Caco-2 (cell line): ENCODE measurements at regions not wholly inside any gene's neighbourhood (a gene's known extent, or its start where the extent isn't known, plus 50 kb on each side); places are given as distances from the start of the nearest gene placed in this dataset.

Experiments used
- BruUV-seq: library from RNA; stranded (reverse); fragments of 400-500 nt; replicated peaks from 2 replicates; lab custom pipeline; 2021; lab: Mats Ljungman, UMichigan
- CTCF ChIA-PET: fragments of 300-600 bp; sonication (Branson Sonifier 250); formaldehyde crosslinking; loops from one replicate; lab custom pipeline; 2022; ENCODE audit warnings: antibody characterized with exemption; lab: Charles Lee
- POLR2A ChIA-PET: fragments of 300-600 bp; sonication (Branson Sonifier 250); formaldehyde crosslinking; loops from one replicate; lab custom pipeline; 2022; ENCODE audit warnings: antibody characterized with exemption; lab: Charles Lee
- DNase-seq, 2 experiments: peaks; one replicate each; pipeline versions ENCODE4 v3.0.0 to v3.0.0-alpha.2; 2020 to 2022
- H3K27me3 ChIP-seq: replicated peaks from 2 replicates; pipeline ENCODE4 v1.6.0; 2011; ENCODE audit warnings: low read length; ENCODE audit not compliant: control insufficient read depth, insufficient read depth
- H3K36me3 ChIP-seq: 2 replicates; pipeline ENCODE4 v1.5.1; 2011; ENCODE audit warnings: low read length; ENCODE audit not compliant: control insufficient read depth, insufficient read depth
- H3K4me1 ChIP-seq: fragments of 250-450 bp; sonication (Bioruptor Pico); 2 replicates; pipeline ENCODE4 v1.5.1; 2020; ENCODE audit warnings: mild to moderate bottlenecking
- H3K4me3 ChIP-seq: 2 replicates; pipeline ENCODE4 v1.5.1; 2011; ENCODE audit warnings: low read depth, mild to moderate bottlenecking, control low read depth, low read length
- H3K9me3 ChIP-seq: fragments of 250-450 bp; sonication (Bioruptor Pico); 2 replicates; pipeline ENCODE4 v1.5.1; 2020; ENCODE audit warnings: mild to moderate bottlenecking, moderate library complexity
- H3K27ac Mint-ChIP-seq: one replicate; pipeline ENCODE4 v1.8.0; 2022; ENCODE audit warnings: mixed read lengths; ENCODE audit not compliant: unreplicated experiment
- H3K27me3 Mint-ChIP-seq: one replicate; pipeline ENCODE4 v1.8.0; 2022; ENCODE audit warnings: mixed read lengths; ENCODE audit not compliant: insufficient read depth, unreplicated experiment
- H3K36me3 Mint-ChIP-seq: one replicate; pipeline ENCODE4 v1.8.0; 2022; ENCODE audit warnings: mild to moderate bottlenecking, mixed read lengths; ENCODE audit not compliant: insufficient read depth, unreplicated experiment
- H3K4me1 Mint-ChIP-seq: one replicate; pipeline ENCODE4 v1.8.0; 2022; ENCODE audit warnings: low read depth, mixed read lengths; ENCODE audit not compliant: unreplicated experiment
- H3K4me3 Mint-ChIP-seq: one replicate; pipeline ENCODE4 v1.8.0; 2022; ENCODE audit warnings: mild to moderate bottlenecking, moderate library complexity, mixed read lengths; ENCODE audit not compliant: unreplicated experiment
- H3K9me3 Mint-ChIP-seq: one replicate; pipeline ENCODE4 v1.8.0; 2022; ENCODE audit warnings: mixed read lengths; ENCODE audit not compliant: unreplicated experiment
- intact Hi-C: fragments of 100-400 bp; cut with micrococcal nuclease; formaldehyde crosslinking; loops from one replicate; pipeline ENCODE4 v1.10.0; 2022; ENCODE audit not compliant: unreplicated experiment
- TF ChIP-seq, protein P1 (sequence below), 2 experiments: fragments of 200-600 bp in 1 of 2; IDR thresholded peaks; 1 replicate in 1 of 2; 2 replicates in 1 of 2; pipeline versions ENCODE4 v1.5.1 to v1.8.0; 2011 to 2022; ENCODE audit warnings: antibody characterized with exemption in 1 of 2, control low read depth in 1 of 2, inconsistent platforms in 1 of 2, low read depth in 1 of 2, low read length in 1 of 2, mild to moderate bottlenecking in 1 of 2, moderate library complexity in 1 of 2; ENCODE audit not compliant: insufficient read depth in 1 of 2, severe bottlenecking in 1 of 2, unreplicated experiment in 1 of 2

DNA sequence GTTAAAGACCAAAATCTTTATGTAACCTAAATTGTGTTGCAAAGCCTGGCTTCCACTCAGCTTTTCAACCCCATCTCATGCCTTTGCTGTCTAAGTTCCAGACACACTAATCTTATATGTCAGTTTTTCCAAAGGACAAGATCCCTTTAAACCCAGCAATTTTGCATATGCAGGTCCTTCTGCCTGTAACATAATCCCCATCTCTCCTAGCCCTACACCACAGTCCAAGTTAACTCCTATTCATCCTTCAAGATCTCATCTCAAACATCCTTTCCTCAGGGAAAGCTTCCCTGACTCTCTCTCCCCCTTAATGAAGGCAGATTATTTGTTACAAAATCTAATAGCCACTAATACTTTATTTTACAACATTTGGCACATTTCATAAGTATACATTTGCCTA, 366.3 kb downstream of the PLPP3 start:
- no peak overlapping the region for H3K4me3 ChIP-seq
- no peak overlapping the region for H3K27ac Mint-ChIP-seq
- POLR2A ChIA-PET, result no interaction called here
- TF ChIP-seq, protein P1, sequence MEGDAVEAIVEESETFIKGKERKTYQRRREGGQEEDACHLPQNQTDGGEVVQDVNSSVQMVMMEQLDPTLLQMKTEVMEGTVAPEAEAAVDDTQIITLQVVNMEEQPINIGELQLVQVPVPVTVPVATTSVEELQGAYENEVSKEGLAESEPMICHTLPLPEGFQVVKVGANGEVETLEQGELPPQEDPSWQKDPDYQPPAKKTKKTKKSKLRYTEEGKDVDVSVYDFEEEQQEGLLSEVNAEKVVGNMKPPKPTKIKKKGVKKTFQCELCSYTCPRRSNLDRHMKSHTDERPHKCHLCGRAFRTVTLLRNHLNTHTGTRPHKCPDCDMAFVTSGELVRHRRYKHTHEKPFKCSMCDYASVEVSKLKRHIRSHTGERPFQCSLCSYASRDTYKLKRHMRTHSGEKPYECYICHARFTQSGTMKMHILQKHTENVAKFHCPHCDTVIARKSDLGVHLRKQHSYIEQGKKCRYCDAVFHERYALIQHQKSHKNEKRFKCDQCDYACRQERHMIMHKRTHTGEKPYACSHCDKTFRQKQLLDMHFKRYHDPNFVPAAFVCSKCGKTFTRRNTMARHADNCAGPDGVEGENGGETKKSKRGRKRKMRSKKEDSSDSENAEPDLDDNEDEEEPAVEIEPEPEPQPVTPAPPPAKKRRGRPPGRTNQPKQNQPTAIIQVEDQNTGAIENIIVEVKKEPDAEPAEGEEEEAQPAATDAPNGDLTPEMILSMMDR (IDR thresholded peaks at IDR 0.05; ENCODE audit: insufficient read depth in 1 of 2, low read depth in 1 of 2, low read length in 1 of 2, severe bottlenecking in 1 of 2, unreplicated experiment in 1 of 2), result no peak
- no TSS peak for BruUV-seq
- no peak overlapping the region for H3K4me3 Mint-ChIP-seq
- H3K9me3 ChIP-seq, result no peaks in the 10 kb centered on the region
- no peaks in the 10 kb centered on the region for H3K4me1 ChIP-seq
- H3K9me3 Mint-ChIP-seq, result no peaks in the 10 kb centered on the region
- H3K36me3 ChIP-seq, result no peaks in the 10 kb centered on the region
- no peaks in the 10 kb centered on the region for H3K36me3 Mint-ChIP-seq
- no peak for DNase-seq
- no peaks in the 10 kb centered on the region for H3K27me3 Mint-ChIP-seq
- H3K4me1 Mint-ChIP-seq, result no peaks in the 10 kb centered on the region
- CTCF ChIA-PET, result no interaction called here
- H3K27me3 ChIP-seq, result no peaks in the 10 kb centered on the region
- intact Hi-C loops, result no loop called here

DNA sequence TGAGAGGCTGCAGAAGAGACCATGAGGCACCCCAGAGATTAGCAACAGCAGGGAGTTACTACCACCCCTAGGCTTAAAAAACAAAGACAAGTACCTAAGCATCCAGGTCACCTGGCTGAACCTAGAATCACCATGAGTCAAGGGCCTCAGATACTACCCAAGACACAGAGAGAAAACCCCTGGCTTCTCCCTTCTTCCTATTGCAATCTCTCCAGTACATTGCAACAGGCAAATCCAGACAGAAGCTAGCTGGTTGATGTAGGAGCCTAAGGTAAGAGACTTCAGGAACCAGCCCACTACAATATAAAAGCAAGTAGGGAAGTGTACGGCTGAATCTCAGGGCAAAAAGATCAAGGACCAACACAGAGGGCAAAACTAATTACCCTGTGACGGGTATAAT, 367.2 kb downstream of the PLPP3 start:
- H3K27me3 Mint-ChIP-seq, result no peaks in the 10 kb centered on the region
- Histone ChIP-seq H3K4me3 (no peak overlapping the region), H3K4me1 (no peaks in the 10 kb centered on the region), H3K27me3 (no peaks in the 10 kb centered on the region), H3K9me3 (0 out of 2 replicates have a peak, but pooled peaks cover 2% of the 10 kb centered on the region), H3K36me3 (no peaks in the 10 kb centered on the region)
- no peaks in the 10 kb centered on the region for H3K4me1 Mint-ChIP-seq
- BruUV-seq, result no TSS peak
- TF ChIP-seq, protein P1 (IDR thresholded peaks at IDR 0.05; ENCODE audit: insufficient read depth in 1 of 2, low read depth in 1 of 2, low read length in 1 of 2, severe bottlenecking in 1 of 2, unreplicated experiment in 1 of 2), result no peak
- no peaks in the 10 kb centered on the region for H3K9me3 Mint-ChIP-seq
- no peak overlapping the region for H3K4me3 Mint-ChIP-seq
- ChIA-PET CTCF (no interaction called here), POLR2A (no interaction called here)
- no peak for DNase-seq
- intact Hi-C loops, result no loop called here
- H3K36me3 Mint-ChIP-seq, result no peaks in the 10 kb centered on the region
- no peak overlapping the region for H3K27ac Mint-ChIP-seq

DNA sequence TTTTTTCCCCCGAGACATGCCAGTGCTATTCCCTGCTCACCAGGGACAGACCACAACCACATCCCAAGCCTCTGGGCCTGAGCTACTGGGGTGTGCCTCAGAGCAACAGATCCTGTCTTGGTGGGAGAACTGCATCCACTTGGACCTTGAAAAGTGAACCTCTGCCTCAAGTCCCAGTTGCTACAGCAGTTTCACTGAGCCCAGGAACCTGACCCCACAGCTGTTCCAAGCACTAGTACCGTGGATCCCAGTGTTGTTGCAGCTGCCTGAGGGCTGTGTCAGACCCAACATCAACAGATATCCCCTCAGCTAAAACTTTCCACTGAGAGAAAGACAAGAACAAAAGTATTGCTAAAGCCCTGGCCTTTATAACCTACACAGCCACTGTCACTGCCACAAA, 373.0 kb downstream of the PLPP3 start:
- intact Hi-C loops, result no loop called here
- ChIA-PET CTCF (no interaction called here), POLR2A (no interaction called here)
- Histone ChIP-seq H3K4me3 (no peak overlapping the region), H3K27me3 (no peaks in the 10 kb centered on the region), H3K9me3 (0 out of 2 replicates have a peak, but pooled peaks cover 4% of the 10 kb centered on the region), H3K4me1 (no peaks in the 10 kb centered on the region), H3K36me3 (no peaks in the 10 kb centered on the region)
- H3K4me1 Mint-ChIP-seq, result no peaks in the 10 kb centered on the region
- DNase-seq, result no peak
- no peaks in the 10 kb centered on the region for H3K27me3 Mint-ChIP-seq
- no peaks in the 10 kb centered on the region for H3K36me3 Mint-ChIP-seq
- BruUV-seq, result no TSS peak
- H3K9me3 Mint-ChIP-seq, result no peaks in the 10 kb centered on the region
- no peak overlapping the region for H3K27ac Mint-ChIP-seq
- no peak overlapping the region for H3K4me3 Mint-ChIP-seq
- TF ChIP-seq, protein P1 (IDR thresholded peaks at IDR 0.05; ENCODE audit: insufficient read depth in 1 of 2, low read depth in 1 of 2, low read length in 1 of 2, severe bottlenecking in 1 of 2, unreplicated experiment in 1 of 2), result no peak
